Heart left ventricle (tissue), 16 donors: ENCODE measurements at regions not wholly inside any gene's neighbourhood (a gene's known extent, or its start where the extent isn't known, plus 50 kb on each side); places are given as distances from the start of the nearest gene placed in this dataset.

Experiments
- ATAC-seq, 4 donors: fragments of 200-7000 bp; cut with Tn5 transposase; one replicate each; pipeline ENCODE4 v1.9.1; 2020 to 2022; ENCODE audit warnings: moderate library complexity in 4 of 4, mild to moderate bottlenecking in 3 of 4, moderate number of reproducible peaks in 1 of 4
- DNase-seq, 5 donors: peaks; one replicate each; pipeline ENCODE4 v3.0.0-alpha.2; 2020
- H3K27ac ChIP-seq, 12 donors: fragments of 200-600 bp; sonication (generic) in 4 of 12; one replicate each; pipeline versions ENCODE4 v1.5.0 to v1.8.0; 2016 to 2022; ENCODE audit warnings: mild to moderate bottlenecking in 2 of 12
- H3K27me3 ChIP-seq, 9 donors: fragments of 200-600 bp; sonication (generic) in 2 of 9; one replicate each; pipeline versions ENCODE4 v1.5.1 to v1.8.0; 2016 to 2022; ENCODE audit warnings: mild to moderate bottlenecking in 3 of 9
- H3K36me3 ChIP-seq, 9 donors: fragments of 200-600 bp; sonication (generic) in 2 of 9; one replicate each; pipeline versions ENCODE4 v1.5.0 to v1.8.0; 2018 to 2022; ENCODE audit warnings: mild to moderate bottlenecking in 2 of 9
- H3K4me1 ChIP-seq, 12 donors: fragments of 200-600 bp; sonication (generic) in 4 of 12; one replicate each; pipeline versions ENCODE4 v1.5.0 to v1.8.0; 2016 to 2022; ENCODE audit warnings: mild to moderate bottlenecking in 3 of 12
- H3K4me3 ChIP-seq, 12 donors: fragments of 200-600 bp; sonication (generic) in 4 of 12; one replicate each; pipeline versions ENCODE4 v1.5.0 to v1.8.0; 2017 to 2022; ENCODE audit warnings: mild to moderate bottlenecking in 9 of 12, moderate library complexity in 4 of 12
- H3K9me3 ChIP-seq, 12 donors: fragments of 200-600 bp; sonication (generic) in 4 of 12; one replicate each; pipeline versions ENCODE4 v1.5.0 to v1.8.0; 2016 to 2022; ENCODE audit warnings: mild to moderate bottlenecking in 1 of 12
- CTCF ChIP-seq, 12 donors: fragments of 200-600 bp; sonication (generic) in 4 of 12; IDR thresholded peaks; one replicate each; pipeline versions ENCODE4 v1.5.0 to v1.8.0; 2018 to 2022; ENCODE audit warnings: antibody characterized with exemption in 12 of 12, mild to moderate bottlenecking in 5 of 12
- POLR2A ChIP-seq, 2 donors: fragments of 450-650 bp; IDR thresholded peaks; one replicate each; pipeline ENCODE4 v1.6.1; 2017; ENCODE audit warnings: antibody characterized with exemption in 2 of 2, mild to moderate bottlenecking in 2 of 2, moderate library complexity in 2 of 2
- WGBS, 4 donors: extraction: QIAGEN DNeasy Blood & Tissue Kit in 2 of 4; methylation state at CpG; one replicate each; pipeline versions ENCODE4 v1.1.5 to v1.1.7; 2013 to 2018; 5-methylcytosine and 5-hydroxymethylcytosine counted together
- intact Hi-C, 10 donors: fragments of 100-400 bp; cut with DNase I; formaldehyde crosslinking; loops; one replicate each; pipeline versions ENCODE4 v1.11.1 to v1.14.2; 2022
- donor health status: ischemic (EF 13 %, LVEDD 7.1; RV severe dilation, severe dysfunction).
- donor health status: healthy with polysubstance abuse.
- donor health status: DM: no; HTN: yes; CAD: no.
- donor health status: DM: no; HTN: no; CAD: no.
- donor health status: ischemic (EF 25% LVEDD 6.9; RV normal size, moderate dysfunction).
- donor health status: ischemic (EF 25% LVEDD 5.7; RV mildly dilated, moderate dysfunction).
- donor health status: healthy.
- donor health status: DM: yes; HTN: yes; CAD: no.
- donor health status: ischemic (EF 35%, LVEDD 5.7; RV mildly dilated, moderate dysfunction).
- donor health status: nonischemic (EF 11% LVEDD 7.7; RV severe dilation, severe dysfunction).
- donor health status: DM: yes; HTN: yes; CAD: no.
- donor health status: PGD.
- donor health status: ischemic (EF 29% LVEDD 5.4; RV normal size, mild dysfunction).
- donor health status: nonischemic (EF 23%, LVEDD 6.1; RV moderate dilation, normal function).

- Histone ChIP-seq H3K4me1 (no peaks in the 10 kb centered on the region), H3K27me3 (no peaks in the 10 kb centered on the region), H3K4me3 (no peak overlapping the region), H3K27ac (no peak overlapping the region), H3K36me3 (no peaks in the 10 kb centered on the region), H3K9me3 (peaks cover 0 to 9% (median 0%) of the 10 kb centered on the region in 12 donors)
- DNase-seq, result no peak
- no peak for TF ChIP-seq CTCF (IDR thresholded peaks at IDR 0.05)
- TF ChIP-seq POLR2A (IDR thresholded peaks at IDR 0.05), result no peak
- intact Hi-C loops, result no loop called here
- WGBS, 4 donors, result 90 to 97% (median 95%) methylated on average over 6 of the region's 6 CpGs
- ATAC-seq, result no peak
These were observed 99.9 kb upstream of the NFIB start for GRCh38 chr9:14413812-14414211.

GRCh38 chr9:14412775-14413174 lies 98.8 kb upstream of the NFIB start:
- DNase-seq (no peak), ATAC-seq (no peak)
- no peak for TF ChIP-seq CTCF (IDR thresholded peaks at IDR 0.05)
- TF ChIP-seq POLR2A (IDR thresholded peaks at IDR 0.05), result no peak
- Histone ChIP-seq H3K4me1 (no peaks in the 10 kb centered on the region), H3K27ac (no peak overlapping the region), H3K9me3 (peaks cover 0 to 9% (median 0%) of the 10 kb centered on the region in 12 donors), H3K4me3 (no peak overlapping the region), H3K27me3 (no peaks in the 10 kb centered on the region), H3K36me3 (no peaks in the 10 kb centered on the region)
- intact Hi-C loops, result no loop called here
- 87 to 94% (median 91%) methylated on average over 2 of the region's 2 CpGs for WGBS, 4 donors

GRCh38 chr9:14406463-14406862 lies 92.5 kb upstream of the NFIB start:
- ATAC-seq, result no peak

GRCh38 chr9:14405176-14405706 lies 91.3 kb upstream of the NFIB start:
- TF ChIP-seq CTCF (IDR thresholded peaks at IDR 0.05) (no peak), POLR2A (IDR thresholded peaks at IDR 0.05) (no peak)
- Histone ChIP-seq H3K27ac (no peak overlapping the region), H3K36me3 (no peaks in the 10 kb centered on the region), H3K27me3 (no peaks in the 10 kb centered on the region), H3K4me1 (peaks cover 0 to 13% (median 3%) of the 10 kb centered on the region in 12 donors), H3K9me3 (peaks cover 0 to 7% (median 0%) of the 10 kb centered on the region in 12 donors), H3K4me3 (no peak overlapping the region)
- intact Hi-C loops, result loop anchor here in 6 of 10 donors (10.0 kb wide), 3 partner anchors 980 to 1050 kb away; no protein-coding TSS in a partner anchor
- no peak for ATAC-seq
- DNase-seq, result no peak
- 67 to 78% (median 73%) methylated on average over 3 of the region's 3 CpGs for WGBS, 4 donors

More at GRCh38 chr9:14406463-14406862, 92.5 kb upstream of the NFIB start:
- Histone ChIP-seq H3K36me3 (no peaks in the 10 kb centered on the region), H3K27ac (no peak overlapping the region), H3K9me3 (peaks cover 0 to 7% (median 0%) of the 10 kb centered on the region in 12 donors), H3K4me3 (no peak overlapping the region), H3K4me1 (peaks cover 0 to under 1% (median 0%) of the 10 kb centered on the region in 12 donors), H3K27me3 (no peaks in the 10 kb centered on the region)
- no peak for TF ChIP-seq CTCF (IDR thresholded peaks at IDR 0.05)
- TF ChIP-seq POLR2A (IDR thresholded peaks at IDR 0.05), result no peak
- 91 to 99% (median 97%) methylated on average over 2 of the region's 2 CpGs for WGBS, 4 donors
- no peak for DNase-seq
- intact Hi-C loops, result loop anchor here in 6 of 10 donors (10.0 kb wide), 3 partner anchors 982 to 1052 kb away; no protein-coding TSS in a partner anchor
